Left kidney (tissue), 1 donor: ENCODE measurements at regions not wholly inside any gene's neighbourhood (a gene's known extent, or its start where the extent isn't known, plus 50 kb on each side); places are given as distances from the start of the nearest gene placed in this dataset.
"Not testable (repeated sequence)": the region's sequence is repeated elsewhere in the genome, so short reads cannot be mapped to it uniquely, and the experiment has no call there.

ENCODE experiments used
- DNase-seq: peaks from one replicate; pipeline ENCODE4 v3.0.0-alpha.2; 2013

DNA sequence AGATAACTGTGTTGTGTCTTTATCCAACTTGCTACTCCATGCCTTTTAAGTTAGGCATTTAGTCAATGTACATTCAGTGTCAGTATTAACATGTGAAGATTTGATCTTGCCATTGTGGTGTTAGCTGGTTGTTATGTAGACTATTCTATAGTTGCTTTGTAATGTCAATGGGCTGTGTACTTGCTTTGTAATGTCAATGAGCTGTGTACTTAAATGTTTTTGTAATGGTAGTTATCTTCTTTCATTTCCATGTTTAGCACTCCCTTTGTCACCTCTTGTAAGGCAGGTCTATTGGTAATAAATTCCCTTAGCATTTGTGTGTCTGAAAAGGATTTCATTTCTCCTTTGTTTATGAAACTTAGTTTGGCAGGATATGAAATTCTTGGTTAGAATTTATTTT is 53.4 kb downstream of the MC4R start:
- no peak for DNase-seq

DNA sequence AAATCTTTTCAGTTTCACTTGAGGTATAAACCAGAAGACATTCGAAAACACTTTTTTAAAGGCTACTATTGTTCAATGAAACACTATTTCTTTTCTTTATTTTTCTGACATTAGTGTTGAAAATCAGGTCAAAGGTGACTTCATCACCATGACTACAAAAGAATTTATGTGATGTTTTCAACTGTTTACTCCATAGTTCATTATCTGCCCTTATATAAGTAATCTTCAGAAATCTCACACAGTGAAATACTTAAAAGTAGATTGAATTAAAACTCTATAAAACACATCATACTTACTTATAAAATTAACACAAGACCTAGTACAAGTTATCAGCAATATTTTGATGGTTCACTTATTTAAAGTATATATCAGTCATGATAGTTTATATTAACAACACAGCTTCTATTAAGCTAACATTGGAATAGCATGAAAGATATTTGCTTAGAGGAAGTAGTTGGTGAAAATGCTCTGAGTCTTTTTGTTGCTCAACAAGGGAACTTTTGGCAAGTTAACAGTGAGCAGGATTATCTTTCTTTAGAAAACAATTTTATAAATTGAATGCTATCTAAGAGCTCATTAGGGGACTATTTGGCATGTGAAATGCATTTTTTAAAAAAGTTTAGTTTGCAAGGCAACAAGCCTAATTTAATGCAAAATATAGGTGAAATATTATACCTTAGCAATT is 60.8 kb downstream of the MC4R start:
- DNase-seq = no peak

DNA sequence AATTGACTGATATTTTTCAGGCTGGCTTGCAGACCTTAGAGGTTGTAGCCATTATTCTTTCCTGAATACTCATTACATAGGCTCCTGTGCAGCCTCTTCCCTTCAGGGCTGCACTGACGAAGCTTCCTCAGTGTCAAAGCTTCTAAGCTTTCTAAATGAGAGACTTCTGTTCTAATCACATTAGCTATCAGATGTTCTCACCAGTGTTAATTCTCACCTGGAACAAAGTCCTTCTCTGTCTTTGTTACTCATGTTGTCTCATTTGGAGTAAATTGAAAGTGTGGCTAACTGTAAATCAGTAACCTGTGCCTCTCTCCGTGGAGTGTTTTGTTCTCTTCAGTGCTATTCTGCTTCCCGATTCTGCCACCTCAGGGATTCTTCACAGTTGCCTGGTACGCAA is 76.9 kb downstream of the MC4R start:
- peak; percentile 6 for DNase-seq

DNA sequence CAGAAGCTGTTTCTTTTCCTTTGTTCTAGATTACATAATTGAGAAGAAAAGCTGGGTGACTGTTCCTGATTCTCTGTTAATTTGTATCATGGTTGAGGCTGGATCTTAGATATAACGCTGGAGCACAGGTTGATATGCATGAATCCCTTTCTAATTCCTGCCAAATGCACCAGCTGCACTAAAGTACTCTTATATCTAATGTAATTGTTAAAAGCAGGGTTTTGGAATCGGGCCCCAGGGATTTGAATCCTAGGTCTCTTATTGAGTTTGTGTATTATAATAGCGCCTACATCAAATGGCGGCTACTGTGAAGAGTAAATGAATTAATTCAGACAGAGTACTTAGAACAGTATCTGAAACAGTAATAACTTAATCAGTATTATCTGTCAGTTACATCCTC is 80.4 kb downstream of the MC4R start:
- DNase-seq = no peak

DNA sequence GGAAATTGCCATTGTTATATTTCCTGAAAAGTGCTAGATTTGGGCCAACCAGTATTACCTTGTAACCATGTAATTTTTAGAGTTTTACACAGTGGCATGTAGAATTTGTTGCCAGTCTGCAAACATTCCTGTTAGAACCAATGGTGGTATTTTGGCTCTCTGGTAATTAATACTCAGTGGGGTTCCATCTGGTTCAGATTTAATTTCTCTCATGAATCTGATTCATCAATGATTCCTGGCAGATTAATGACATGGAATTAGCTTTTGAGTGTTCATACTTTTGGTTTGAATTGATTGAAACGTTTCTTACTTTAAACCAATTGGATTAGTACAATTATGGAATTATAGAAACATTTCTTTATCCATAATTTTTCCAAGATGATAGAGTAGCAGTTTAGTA is 93.2 kb downstream of the MC4R start:
- no peak for DNase-seq

DNA sequence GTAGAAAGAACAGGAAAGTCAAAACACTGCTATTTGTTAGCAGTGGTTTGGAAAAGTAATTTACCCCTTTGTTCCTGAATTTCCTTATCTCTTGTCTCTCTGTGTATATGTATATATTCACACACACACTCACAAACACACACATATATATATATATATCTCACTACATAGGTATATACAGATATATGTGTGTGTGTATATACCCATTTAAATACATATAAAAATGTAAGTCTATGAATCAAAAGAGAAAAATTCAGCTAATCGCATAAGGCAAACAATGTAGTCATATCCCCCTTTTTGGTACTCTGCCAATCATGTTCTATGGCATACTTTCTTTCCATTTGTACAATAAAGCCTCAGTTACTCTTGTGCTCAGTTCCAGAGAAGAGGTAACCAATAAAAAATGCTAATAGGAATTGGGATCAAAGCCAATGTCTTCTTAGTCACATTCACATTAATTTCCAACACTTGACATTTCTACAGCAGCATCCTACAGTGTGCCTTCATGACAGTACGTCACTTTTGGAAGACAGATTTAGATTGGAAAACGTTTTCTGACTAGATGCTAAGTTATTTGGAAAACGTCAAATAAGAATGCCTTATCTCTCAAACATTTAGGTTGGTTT is 94.6 kb downstream of the MC4R start:
- no peak for DNase-seq

DNA sequence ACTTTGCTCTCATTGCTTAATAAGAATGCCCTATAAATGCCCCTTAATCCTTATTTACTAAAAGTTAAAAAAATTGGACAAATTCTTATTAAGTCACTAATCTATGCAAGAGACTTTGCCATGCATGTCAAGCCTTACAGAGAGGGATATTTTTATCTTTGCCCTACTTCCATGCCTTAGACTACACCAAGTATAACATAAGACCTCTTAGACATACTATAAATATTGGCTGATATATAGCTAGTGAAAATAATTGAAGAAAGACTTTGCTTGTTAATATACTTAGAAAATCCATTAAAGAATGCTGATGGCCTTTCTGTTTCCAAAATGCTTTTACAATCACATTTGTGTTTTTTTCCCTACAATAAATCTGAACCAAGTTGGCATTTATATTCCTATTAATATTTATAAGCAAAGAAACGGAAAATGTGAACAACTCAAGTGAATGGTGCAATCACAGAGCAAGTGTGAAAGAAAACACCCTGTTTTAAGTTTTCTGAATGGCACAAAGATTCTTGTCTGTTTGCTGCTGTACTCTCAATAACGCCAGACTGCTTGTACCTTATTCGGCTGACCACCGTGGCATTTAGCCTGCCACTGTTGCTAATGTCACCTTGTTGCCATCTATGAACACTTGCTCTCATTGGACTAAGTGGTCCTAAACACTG is 105.0 kb downstream of the MC4R start:
- no peak for DNase-seq

DNA sequence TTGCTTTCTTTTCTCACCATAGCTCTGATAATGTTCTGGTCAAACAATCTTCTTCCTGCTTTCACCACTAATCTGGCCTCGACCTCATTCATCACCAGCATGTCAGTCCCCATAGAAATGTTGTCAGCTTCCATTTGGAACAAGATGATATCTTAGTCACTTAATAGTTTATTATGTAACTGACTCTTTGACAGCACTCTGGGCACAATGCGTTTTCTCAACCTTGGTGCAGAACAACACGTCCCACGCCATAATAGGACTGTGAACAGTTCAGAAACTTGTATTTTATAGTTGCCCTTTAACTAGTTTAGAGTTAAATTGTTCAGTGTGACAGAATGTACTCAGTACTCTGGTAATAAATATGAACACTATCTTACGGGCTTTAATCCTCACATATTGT is 106.0 kb downstream of the MC4R start:
- no peak for DNase-seq

DNA sequence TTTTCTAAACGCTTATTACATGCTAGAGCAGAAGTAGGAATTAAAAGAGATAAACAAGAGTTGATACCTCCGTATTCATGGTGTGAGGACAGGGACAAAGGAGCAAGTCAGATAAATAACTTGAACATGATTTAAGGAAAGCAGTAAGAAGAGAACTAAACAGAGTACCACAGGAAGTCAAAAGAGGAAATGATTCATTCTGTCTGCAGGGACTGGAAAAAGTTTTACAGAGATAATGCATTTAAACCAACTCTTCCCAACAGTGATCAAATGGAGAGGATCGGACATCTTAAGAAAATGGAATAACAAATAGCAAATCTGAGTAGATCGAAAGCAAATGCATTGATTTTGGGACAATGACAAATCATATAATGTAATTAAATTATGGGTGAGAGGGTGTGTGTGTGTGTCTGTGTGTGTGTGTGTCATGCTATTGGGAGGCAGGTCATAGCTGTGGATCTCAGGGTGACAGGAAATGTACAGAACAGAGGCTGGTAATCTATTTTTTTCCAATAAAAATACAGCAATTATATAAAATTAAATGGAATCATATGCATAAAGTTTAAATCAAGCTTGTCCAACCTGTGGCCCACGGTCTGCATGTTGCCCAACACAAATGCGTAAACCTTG is 113.4 kb downstream of the MC4R start:
- no peak for DNase-seq

DNA sequence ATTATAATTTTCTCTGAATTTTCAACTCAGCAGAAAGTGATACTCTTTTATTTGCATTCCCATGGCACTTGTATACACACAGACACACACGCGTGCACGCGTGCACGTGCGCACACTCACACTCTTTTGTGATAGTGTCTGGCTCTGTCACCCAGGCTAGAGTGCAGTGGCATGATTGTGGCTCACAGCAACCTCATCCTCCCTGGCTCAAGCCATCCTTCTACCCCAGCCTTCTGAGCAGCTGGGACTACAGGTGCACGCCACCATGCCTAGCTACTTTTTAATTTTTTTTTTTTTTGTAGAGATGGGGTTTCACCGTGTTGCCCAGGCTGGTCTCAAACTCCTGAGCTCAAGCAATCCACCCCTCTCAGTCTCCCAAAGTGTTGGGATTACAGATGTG is 123.2 kb downstream of the MC4R start:
- no peak for DNase-seq

DNA sequence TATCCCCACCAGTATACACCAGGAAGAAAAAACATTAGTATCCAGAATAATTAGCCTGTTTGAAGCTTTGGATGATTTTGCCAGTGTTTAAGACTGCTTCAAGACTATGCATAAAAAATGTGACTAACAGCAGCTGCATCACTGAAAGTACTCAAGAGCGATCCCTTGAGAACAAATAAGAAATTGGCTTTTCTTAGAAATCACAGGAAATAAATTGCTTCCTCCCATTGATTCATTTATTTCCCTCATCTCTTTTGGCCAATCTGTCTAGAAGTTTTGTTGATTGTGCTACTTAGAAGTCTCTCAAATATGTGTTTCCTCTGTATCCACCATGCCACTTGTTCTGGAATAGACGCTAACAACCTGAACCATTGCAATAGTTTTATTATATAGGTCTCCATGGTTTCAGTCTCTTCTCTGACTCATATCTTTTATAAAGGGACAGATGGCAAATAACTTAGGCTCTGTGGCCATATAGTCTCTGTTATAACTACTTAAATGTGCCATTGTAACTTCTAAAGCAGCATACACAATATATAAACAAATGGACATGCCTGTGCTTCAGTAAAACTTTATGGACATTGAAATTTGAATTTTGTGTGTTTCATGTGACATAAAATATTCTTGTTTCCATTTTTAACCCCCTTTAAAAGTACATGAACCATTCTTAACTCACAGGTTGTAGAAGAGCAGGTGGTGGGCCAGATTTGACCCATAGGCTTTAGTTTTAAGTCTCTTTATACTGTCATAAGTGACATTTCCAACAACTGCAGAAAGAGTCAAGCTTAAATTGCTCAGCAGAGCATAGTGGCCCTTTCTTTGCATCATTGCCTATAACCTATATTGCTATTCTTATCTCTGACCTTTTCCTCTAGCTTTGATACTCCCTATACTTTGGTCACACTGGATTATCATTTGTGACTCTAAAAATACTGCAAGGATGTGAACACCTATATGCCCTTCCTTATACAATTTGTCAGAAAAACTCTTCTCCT is 123.9 kb downstream of the MC4R start:
- no peak for DNase-seq

DNA sequence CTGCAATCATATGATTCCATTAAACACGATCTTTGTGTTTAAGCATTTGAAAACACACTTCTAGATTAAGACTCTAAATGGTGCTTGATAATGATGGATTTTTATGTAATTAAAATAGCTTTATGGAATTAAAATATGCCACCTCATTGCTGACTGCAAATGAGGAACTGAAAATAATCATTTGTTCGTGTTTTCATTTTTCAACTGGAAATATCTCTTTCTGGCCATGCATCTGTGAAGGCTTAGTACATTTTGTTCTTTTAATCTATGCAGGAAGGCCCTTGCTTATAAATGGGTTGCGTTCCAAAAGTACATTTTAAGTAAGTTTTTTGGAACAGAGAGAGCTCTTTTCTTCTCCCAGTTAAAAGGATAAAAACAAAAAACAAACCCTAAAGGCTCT is 125.5 kb downstream of the MC4R start:
- no peak for DNase-seq

DNA sequence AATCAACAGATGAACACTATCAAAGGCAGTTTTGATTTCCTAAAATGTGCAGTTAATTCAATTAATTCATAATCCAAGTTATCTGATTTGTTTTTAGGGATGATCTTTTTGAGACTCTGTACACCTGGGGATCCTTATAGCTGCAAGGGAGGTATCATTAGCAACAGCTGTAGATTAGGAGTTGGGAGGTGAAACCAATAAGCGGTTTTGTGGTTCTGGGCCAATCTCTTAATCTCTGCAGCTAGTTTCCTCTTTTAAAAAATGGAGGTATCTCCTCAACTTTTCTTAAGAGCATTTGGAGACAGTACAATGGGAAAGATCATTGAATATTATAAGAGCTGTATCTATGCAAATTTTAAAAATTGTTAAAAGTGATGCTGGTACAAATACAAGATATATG is 126.0 kb downstream of the MC4R start:
- no peak for DNase-seq

DNA sequence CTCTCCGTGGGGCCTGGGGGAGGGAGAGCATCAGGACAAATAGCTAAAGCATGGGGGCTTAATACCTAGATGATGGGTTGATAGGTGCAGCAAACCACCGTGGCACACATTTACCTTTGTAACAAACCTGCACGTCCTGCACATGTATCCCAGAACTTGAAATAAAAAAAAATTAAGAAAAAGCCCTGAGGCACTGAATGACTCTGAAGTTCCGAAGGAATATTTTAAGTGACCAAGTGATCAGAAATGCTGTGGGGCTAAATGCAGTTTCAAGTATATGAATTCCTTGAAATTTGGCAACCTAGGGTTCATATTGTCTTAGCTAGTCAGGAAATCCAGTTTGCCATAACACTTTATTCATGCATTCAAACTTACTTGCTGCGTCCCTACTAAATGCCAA is 127.5 kb downstream of the MC4R start:
- no peak for DNase-seq

DNA sequence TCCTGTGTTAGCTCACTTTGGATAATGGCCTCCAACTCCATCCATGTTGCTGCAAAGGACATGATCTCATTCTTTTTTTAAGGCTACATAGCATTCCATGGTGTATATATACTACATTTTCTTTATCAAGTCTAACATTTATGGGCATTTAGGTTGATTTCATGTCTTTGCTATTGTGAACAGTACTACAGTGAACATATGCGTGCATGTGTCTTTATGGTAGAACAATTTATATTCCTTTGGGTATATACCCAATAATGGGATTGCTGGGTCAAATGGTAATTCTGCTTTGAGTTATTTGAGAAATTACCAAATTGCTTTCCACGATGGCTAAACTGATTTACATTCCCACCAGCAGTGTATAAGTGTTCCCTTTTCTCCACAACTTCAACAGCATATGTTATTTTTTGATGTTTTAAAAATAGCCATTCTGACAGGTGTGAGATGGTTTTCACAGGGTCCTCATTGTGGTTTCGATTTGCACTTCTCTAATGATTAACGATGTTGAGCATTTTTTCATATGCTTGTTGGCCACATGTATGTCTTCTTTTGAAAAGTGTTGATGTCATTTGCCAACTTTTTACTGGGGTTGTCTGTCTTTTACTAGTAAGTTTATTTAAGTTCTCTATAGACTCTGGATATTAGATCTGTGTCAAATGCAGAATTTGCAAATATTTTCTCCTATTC is 133.4 kb downstream of the MC4R start:
- DNase-seq = not testable (repeated sequence)

DNA sequence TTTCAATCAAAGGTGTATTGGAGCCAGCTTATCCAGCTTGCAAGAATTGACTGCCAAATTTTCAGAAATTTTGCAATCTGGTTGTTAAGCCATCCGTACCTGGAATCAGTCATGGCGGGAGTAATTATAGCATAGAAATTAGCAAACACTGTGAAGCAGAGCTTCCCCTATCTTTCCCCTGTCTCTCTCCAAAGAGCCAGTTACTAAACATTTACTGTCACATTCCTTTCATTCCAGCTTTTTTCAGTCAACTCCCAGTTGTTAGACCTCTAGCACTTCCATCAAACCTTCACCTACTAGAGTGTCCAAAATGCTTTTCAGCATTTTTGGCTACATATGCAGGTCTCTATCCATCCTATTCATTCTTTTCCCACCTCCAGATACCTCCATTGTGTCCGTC is 137.4 kb downstream of the MC4R start:
- DNase-seq = no peak

DNA sequence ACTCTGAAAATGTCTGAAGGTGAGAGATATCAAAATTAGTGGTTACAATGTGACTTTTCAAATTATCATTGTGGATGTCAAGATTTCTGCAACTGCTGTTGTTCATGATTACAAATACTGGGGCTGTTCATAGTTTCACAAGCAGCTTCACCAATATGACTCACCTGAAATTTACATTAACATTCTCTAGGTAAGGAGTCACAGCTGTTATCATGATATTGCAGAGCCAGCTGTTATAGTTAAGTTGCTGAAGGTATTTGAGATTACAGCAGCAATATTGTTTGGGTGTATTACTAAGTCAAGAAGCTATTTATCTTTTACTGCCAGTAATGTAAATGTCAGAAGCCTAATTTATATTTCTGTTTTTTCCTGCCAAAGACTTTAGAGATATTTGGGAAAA is 140.0 kb downstream of the MC4R start:
- DNase-seq = no peak

DNA sequence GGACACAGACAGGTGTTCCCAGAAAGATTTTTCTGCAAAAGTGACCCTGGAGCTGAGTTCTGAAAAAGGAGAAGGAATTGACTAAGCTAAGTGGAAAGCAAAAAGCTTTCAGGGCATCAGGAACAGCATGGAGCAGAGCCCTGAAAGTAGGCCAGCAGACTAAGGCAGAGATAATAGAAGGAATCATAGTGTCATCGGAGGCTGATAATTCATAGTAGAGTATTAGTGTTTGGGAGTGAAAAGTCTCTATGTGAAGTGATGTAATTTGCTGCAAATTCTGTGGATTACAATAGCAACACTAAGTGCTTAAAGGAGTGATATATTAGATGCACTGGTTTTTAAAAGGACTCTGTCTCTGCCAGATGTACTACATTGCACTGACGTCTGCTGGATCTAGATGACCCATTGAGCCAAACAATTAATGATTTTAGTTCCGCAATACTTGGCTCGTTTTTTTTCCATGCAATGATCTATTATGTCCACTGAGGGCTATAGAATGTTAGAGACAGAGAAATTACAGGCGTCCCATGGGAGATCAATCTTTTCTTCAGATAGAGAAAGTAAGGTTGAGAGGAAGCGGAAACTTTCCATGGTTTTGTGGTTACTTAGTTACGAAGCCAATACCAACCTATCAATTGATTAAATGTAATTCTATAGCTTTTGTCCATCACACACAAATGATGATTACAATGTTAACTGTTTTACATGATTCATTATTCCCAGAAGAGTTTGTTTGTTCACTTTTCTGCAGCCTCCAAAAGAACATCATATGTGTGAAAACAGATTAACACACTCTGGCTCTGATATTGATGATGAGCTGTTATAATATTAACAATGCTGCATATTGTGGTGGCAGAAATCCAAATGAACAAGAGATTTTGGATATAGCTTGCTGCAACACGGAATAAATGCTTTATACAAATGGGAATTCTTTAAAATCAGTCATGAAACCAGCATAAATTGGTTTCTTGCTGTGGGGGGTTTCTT is 143.7 kb downstream of the MC4R start:
- DNase-seq = no peak

DNA sequence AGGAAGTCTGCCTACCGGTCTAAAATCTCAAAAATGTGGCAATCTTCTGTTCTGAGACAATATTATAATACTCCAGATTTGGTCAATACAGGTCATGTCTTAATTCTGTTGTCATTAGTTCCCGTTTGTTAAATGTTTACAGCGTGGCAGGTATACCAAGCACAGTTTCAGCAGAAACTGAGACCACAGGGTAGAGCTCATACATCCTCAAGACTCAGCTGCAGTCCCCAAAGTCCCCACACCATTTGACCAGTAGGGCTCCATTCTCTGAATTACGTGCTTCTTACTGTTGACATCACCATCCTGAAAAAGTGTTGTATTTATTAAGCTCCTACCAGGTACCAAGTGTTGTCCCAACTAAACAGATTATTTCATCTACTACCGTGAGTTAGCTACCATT is 157.1 kb downstream of the MC4R start:
- no peak for DNase-seq

DNA sequence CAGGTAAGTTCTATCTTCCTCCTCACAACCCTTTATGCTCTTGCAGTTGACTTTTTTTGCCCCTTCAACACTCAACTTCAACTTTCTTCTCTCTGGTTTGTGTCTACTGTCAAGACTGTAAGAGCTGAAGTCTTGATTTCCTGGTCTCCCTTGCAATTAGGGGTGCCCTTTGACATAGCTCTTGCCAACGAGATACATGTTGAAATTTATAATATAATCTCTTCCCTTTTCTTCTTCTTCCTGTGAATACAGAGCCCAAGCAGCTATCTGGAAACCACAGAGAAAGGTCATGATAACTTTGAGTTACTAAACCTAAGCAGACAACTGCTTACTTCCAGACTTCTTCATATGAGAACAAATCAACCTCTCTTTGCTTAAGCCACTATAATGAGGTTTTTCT is 163.5 kb downstream of the MC4R start:
- no peak for DNase-seq
